ENCODE measurements at regions not wholly inside any gene's neighbourhood (a gene's known extent, or its start where the extent isn't known, plus 50 kb on each side); places are given as distances from the start of the nearest gene placed in this dataset.

DNA sequence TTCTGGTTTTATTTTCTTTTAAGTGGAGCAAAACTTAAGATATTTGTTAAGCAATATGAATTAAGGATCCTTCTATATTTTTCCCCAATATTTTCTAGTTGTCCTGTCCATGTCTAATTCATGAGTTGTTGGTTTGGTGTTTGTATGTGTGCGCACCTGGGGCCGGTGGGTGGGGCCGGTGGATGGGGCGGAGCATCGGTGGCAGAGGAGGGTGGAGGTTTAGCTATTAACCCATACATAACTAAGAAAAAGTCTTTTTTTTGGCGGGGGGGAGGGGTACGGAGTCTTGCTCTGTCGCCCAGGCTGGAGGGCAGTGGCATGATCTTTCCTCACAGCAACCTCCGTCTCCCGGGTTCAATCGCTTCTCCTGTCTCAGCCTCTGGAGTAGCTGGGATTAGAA is 489.8 kb downstream of the PDGFC start:
- TF ChIP-seq, protein P1, sequence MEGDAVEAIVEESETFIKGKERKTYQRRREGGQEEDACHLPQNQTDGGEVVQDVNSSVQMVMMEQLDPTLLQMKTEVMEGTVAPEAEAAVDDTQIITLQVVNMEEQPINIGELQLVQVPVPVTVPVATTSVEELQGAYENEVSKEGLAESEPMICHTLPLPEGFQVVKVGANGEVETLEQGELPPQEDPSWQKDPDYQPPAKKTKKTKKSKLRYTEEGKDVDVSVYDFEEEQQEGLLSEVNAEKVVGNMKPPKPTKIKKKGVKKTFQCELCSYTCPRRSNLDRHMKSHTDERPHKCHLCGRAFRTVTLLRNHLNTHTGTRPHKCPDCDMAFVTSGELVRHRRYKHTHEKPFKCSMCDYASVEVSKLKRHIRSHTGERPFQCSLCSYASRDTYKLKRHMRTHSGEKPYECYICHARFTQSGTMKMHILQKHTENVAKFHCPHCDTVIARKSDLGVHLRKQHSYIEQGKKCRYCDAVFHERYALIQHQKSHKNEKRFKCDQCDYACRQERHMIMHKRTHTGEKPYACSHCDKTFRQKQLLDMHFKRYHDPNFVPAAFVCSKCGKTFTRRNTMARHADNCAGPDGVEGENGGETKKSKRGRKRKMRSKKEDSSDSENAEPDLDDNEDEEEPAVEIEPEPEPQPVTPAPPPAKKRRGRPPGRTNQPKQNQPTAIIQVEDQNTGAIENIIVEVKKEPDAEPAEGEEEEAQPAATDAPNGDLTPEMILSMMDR (IDR thresholded peaks at IDR 0.05; ENCODE audit: extremely low read depth in 1 of 2, insufficient read depth in 1 of 2, low read depth in 1 of 2, low read length in 2 of 2), result no peak
- TF ChIP-seq EZH2 (IDR thresholded peaks at IDR 0.05; ENCODE audit: borderline replicate concordance, low read depth, low read length, severe bottlenecking) (no peak), POLR2A (IDR thresholded peaks at IDR 0.05; ENCODE audit: low read depth, low read length) (no peak), POLR2AphosphoS5 (IDR thresholded peaks at IDR 0.05; ENCODE audit: insufficient read depth, low read depth, low read length) (no peak), MYC (IDR thresholded peaks at IDR 0.05; ENCODE audit: low read depth, low read length) (no peak), FOS (IDR thresholded peaks at IDR 0.05; ENCODE audit: borderline replicate concordance, insufficient read depth, low read length) (no peak), JUN (IDR thresholded peaks at IDR 0.05; ENCODE audit: borderline replicate concordance, insufficient read depth, insufficient read length, low read depth) (no peak), GATA2 (IDR thresholded peaks at IDR 0.05; ENCODE audit: insufficient read depth, insufficient read length, low read depth, low read length) (no peak)
- TF ChIP-seq, protein P2, sequence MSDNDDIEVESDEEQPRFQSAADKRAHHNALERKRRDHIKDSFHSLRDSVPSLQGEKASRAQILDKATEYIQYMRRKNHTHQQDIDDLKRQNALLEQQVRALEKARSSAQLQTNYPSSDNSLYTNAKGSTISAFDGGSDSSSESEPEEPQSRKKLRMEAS (IDR thresholded peaks at IDR 0.05; ENCODE audit: insufficient read depth, insufficient read length), result no peak

Measured in endothelial cell of umbilical vein (primary cell).